ENCODE measurements at regions not wholly inside any gene's neighbourhood (a gene's known extent, or its start where the extent isn't known, plus 50 kb on each side); places are given as distances from the start of the nearest gene placed in this dataset.

DNA sequence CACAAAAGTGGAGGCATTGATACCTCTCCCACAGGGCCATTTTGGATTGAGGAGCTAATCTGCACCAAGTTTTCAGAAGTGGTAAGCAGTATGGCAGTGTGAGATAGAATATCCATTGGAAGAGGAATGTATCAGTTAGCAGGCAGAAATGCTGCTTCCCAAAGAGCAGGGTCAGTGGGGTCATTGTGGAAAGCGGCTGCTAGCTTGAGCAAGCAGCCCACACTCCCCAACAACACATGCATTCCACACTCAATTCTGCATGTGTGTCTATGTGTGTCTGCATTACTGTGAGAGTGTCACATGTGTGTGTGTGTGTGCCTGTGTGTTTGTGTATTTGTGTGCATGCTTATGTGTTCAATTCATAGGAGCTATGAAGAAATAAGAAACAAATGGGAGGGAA lies 190.9 kb upstream of the FOXA2 start:
- 0% methylated on average over 1 of the region's 1 CpG for WGBS (ENCODE audit: insufficient coverage, low coverage, missing lambda C conversion rate)
- Histone ChIP-seq H3K36me3 (ENCODE audit: control insufficient read depth, insufficient read depth, low read length) (no peaks in the 10 kb centered on the region), H3K4me1 (replicated peaks in 1 of 2; ENCODE audit: control insufficient read depth in 2 of 2, insufficient read depth in 2 of 2, low read length in 2 of 2) (no peaks in the 10 kb centered on the region), H3K4me3 (no peak overlapping the region), H4K20me1 (replicated peaks; ENCODE audit: control insufficient read depth, insufficient read depth, low read length) (no peaks in the 10 kb centered on the region), H2AFZ (ENCODE audit: low read depth, low read length) (no peak overlapping the region), H3K79me2 (ENCODE audit: control insufficient read depth, insufficient read depth, low read length) (no peaks in the 10 kb centered on the region), H3K9ac (ENCODE audit: insufficient read depth in 1 of 2, low read depth in 2 of 2, low read length in 2 of 2) (no peak overlapping the region), H3K9me1 (ENCODE audit: control insufficient read depth, insufficient read depth, low read length) (no peaks in the 10 kb centered on the region), H3K9me3 (replicated peaks; ENCODE audit: control insufficient read depth, insufficient read depth, low read depth, low read length) (no peaks in the 10 kb centered on the region), H3K27me3 (ENCODE audit: control insufficient read depth in 2 of 2, insufficient read depth in 2 of 2, low read length in 2 of 2) (peaks cover 0 to 5% of the 10 kb centered on the region in 2 experiments; a peak in 3 of 5 replicates), H3K27ac (ENCODE audit: extremely low read depth, low read depth, low read length) (no peak overlapping the region), H3K4me2 (ENCODE audit: insufficient read depth, low read length) (no peak overlapping the region)
- intact Hi-C loops (cut with micrococcal nuclease) (no loop called here), in situ Hi-C loops (cut with MboI) (no loop called here)
- ATAC-seq (no peak), DNase-seq (ENCODE audit: extremely low read depth in 1 of 4, low spot score in 3 of 4) (no peak), FAIRE-seq (no peak)
- ChIA-PET CTCF (ENCODE audit: low intra/inter-chr PET ratio) (no interaction called here), POLR2A (no interaction called here)
- BruUV-seq (replicated peaks), result no TSS peak
- TF ChIP-seq, protein P1, sequence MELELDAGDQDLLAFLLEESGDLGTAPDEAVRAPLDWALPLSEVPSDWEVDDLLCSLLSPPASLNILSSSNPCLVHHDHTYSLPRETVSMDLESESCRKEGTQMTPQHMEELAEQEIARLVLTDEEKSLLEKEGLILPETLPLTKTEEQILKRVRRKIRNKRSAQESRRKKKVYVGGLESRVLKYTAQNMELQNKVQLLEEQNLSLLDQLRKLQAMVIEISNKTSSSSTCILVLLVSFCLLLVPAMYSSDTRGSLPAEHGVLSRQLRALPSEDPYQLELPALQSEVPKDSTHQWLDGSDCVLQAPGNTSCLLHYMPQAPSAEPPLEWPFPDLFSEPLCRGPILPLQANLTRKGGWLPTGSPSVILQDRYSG (tag; conservative IDR thresholded peaks at IDR 0.05; ENCODE audit: low read depth), result no peak
- TF ChIP-seq MED1 (CRISPR knock-in tag; IDR thresholded peaks at IDR 0.05; ENCODE audit: borderline replicate concordance), result no peak
- no peak for TF ChIP-seq PHB2 (IDR thresholded peaks at IDR 0.05; ENCODE audit: low read depth)
- TF ChIP-seq BRF1 (IDR thresholded peaks at IDR 0.05; ENCODE audit: borderline replicate concordance, extremely low read depth, insufficient read length), result no peak
- no peak for TF ChIP-seq HDAC8 (tag; IDR thresholded peaks at IDR 0.05)
- TF ChIP-seq SMARCB1 (IDR thresholded peaks at IDR 0.05; ENCODE audit: insufficient read length, low read depth), result no peak
- TF ChIP-seq ZBTB2 (IDR thresholded peaks at IDR 0.05), result no peak
- no peak for TF ChIP-seq ZNF57 (CRISPR knock-in tag; IDR thresholded peaks at IDR 0.05)
- TF ChIP-seq NR0B1 (IDR thresholded peaks at IDR 0.05; ENCODE audit: partially characterized antibody), result no peak
- TF ChIP-seq PREB (CRISPR knock-in tag; IDR thresholded peaks at IDR 0.05), result no peak
- no peak for TF ChIP-seq NBN (IDR thresholded peaks at IDR 0.05; ENCODE audit: low read depth)
- no peak for TF ChIP-seq HIVEP1 (CRISPR knock-in tag; IDR thresholded peaks at IDR 0.05)
- TF ChIP-seq SMAD4 (CRISPR knock-in tag; conservative IDR thresholded peaks at IDR 0.05), result no peak
- no peak for TF ChIP-seq KLF16 (IDR thresholded peaks at IDR 0.05)
- no peak for TF ChIP-seq MAFG (tag; conservative IDR thresholded peaks at IDR 0.05)
- no peak for TF ChIP-seq CAMTA2 (CRISPR knock-in tag; conservative IDR thresholded peaks at IDR 0.05)

All from K562 (cell line).